Suppressor macrophage (primary cell): ENCODE measurements at regions not wholly inside any gene's neighbourhood (a gene's known extent, or its start where the extent isn't known, plus 50 kb on each side); places are given as distances from the start of the nearest gene placed in this dataset.

ENCODE experiments used
- DNase-seq, 4 experiments: peaks; one replicate each; pipeline ENCODE4 v3.0.0-alpha.2; 2020 to 2022

GRCh38 chr2:151032741-151033191 lies 228.9 kb downstream of the RBM43 start:
- DNase-seq: no peak

- DNase-seq: no peak
Observed at GRCh38 chr2:151030663-151031230, 230.9 kb downstream of the RBM43 start.

- DNase-seq: no peak
Observed at GRCh38 chr2:151029406-151030157, 232.1 kb downstream of the RBM43 start.

- DNase-seq: no peak
Observed at GRCh38 chr2:151028691-151029176, 232.9 kb downstream of the RBM43 start.

GRCh38 chr2:151027151-151027550 lies 234.5 kb downstream of the RBM43 start:
- DNase-seq: no peak

- no peak for DNase-seq
Observed at GRCh38 chr2:151025816-151026215, 235.8 kb downstream of the RBM43 start.

- DNase-seq: no peak
Observed at GRCh38 chr2:151024696-151025251, 236.9 kb downstream of the RBM43 start.

GRCh38 chr2:151021747-151022452 lies 239.8 kb downstream of the RBM43 start:
- no peak for DNase-seq

GRCh38 chr2:151020411-151020810 lies 241.3 kb downstream of the RBM43 start:
- DNase-seq: peak; percentile 21 to 83 (median 55)

GRCh38 chr2:151009437-151010175 lies 252.1 kb downstream of the RBM43 start:
- no peak for DNase-seq

GRCh38 chr2:151007365-151007764 lies 254.3 kb downstream of the RBM43 start:
- DNase-seq: no peak

GRCh38 chr2:151002959-151003600 lies 258.6 kb downstream of the RBM43 start:
- no peak for DNase-seq

GRCh38 chr2:150997702-150998440 lies 263.8 kb downstream of the RBM43 start:
- DNase-seq: no peak

- no peak for DNase-seq
Observed at GRCh38 chr2:150997066-150997465, 264.6 kb downstream of the RBM43 start.

GRCh38 chr2:150994076-150994475 lies 267.6 kb downstream of the RBM43 start:
- peak in 1 of 4 experiments; percentile 1 for DNase-seq

- no peak for DNase-seq
Observed at GRCh38 chr2:150989969-150990368, 271.7 kb downstream of the RBM43 start.

GRCh38 chr2:150985741-150986140 lies 275.9 kb downstream of the RBM43 start:
- no peak for DNase-seq

- DNase-seq: no peak
Observed at GRCh38 chr2:150983314-150983897, 278.3 kb downstream of the RBM43 start.

- peak in 2 of 4 experiments; percentile 1 to 21 for DNase-seq
Observed at GRCh38 chr2:150981826-150982225, 279.8 kb downstream of the RBM43 start.

GRCh38 chr2:150978053-150978452 lies 283.6 kb downstream of the RBM43 start:
- no peak for DNase-seq

GRCh38 chr2:150977296-150977695 lies 284.4 kb downstream of the RBM43 start:
- no peak for DNase-seq
